ENCODE measurements at regions not wholly inside any gene's neighbourhood (a gene's known extent, or its start where the extent isn't known, plus 50 kb on each side); places are given as distances from the start of the nearest gene placed in this dataset.

GRCh38 chr2:35787302-35788031 is 568.1 kb upstream of the CRIM1 start:
- TF ChIP-seq, protein P1, sequence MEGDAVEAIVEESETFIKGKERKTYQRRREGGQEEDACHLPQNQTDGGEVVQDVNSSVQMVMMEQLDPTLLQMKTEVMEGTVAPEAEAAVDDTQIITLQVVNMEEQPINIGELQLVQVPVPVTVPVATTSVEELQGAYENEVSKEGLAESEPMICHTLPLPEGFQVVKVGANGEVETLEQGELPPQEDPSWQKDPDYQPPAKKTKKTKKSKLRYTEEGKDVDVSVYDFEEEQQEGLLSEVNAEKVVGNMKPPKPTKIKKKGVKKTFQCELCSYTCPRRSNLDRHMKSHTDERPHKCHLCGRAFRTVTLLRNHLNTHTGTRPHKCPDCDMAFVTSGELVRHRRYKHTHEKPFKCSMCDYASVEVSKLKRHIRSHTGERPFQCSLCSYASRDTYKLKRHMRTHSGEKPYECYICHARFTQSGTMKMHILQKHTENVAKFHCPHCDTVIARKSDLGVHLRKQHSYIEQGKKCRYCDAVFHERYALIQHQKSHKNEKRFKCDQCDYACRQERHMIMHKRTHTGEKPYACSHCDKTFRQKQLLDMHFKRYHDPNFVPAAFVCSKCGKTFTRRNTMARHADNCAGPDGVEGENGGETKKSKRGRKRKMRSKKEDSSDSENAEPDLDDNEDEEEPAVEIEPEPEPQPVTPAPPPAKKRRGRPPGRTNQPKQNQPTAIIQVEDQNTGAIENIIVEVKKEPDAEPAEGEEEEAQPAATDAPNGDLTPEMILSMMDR (IDR thresholded peaks at IDR 0.05): no peak
- TF ChIP-seq POLR2A (IDR thresholded peaks at IDR 0.05): no peak

Measured in uterus (tissue), 2 donors.